ENCODE measurements at regions not wholly inside any gene's neighbourhood (a gene's known extent, or its start where the extent isn't known, plus 50 kb on each side); places are given as distances from the start of the nearest gene placed in this dataset.

- ATAC-seq (no peak), DNase-seq (ENCODE audit: low read depth, low spot score) (no peak)
- intact Hi-C loops (cut with micrococcal nuclease; ENCODE audit: unreplicated experiment) (no loop called here), in situ Hi-C loops (cut with HindIII; ENCODE audit: low pct_unique_long_range_greater_than_20kb, low sequenced_read_pairs) (no loop called here)
- H3K9me3 ChIP-seq (ENCODE audit: control insufficient read depth, insufficient read depth, low read depth, low read length), result no peaks in the 10 kb centered on the region
- H3K4me1 ChIP-seq (ENCODE audit: control insufficient read depth, insufficient read depth, low read length), result no peaks in the 10 kb centered on the region
- CTCF ChIA-PET, result no interaction called here
- no TSS peak for BruUV-seq (replicated peaks)
- no peak overlapping the region for H3K27ac ChIP-seq (ENCODE audit: low read length)
- POLR2A ChIA-PET, result no interaction called here
- no peak overlapping the region for H3K4me3 ChIP-seq (ENCODE audit: low read depth in 2 of 2, low read length in 2 of 2)
- H3K27me3 ChIP-seq (ENCODE audit: control insufficient read depth, insufficient read depth, low read length), result no peaks in the 10 kb centered on the region
- no peaks in the 10 kb centered on the region for H3K36me3 ChIP-seq (ENCODE audit: control insufficient read depth, insufficient read depth, low read length)
- no peak for TF ChIP-seq TCF7L2 (IDR thresholded peaks at IDR 0.05; ENCODE audit: low read depth, low read length)
- TF ChIP-seq SIN3A (IDR thresholded peaks at IDR 0.05; ENCODE audit: borderline replicate concordance, insufficient read depth, low read depth, low read length), result no peak
- no peak for TF ChIP-seq CTCF (IDR thresholded peaks at IDR 0.05)
- TF ChIP-seq POLR2AphosphoS5 (IDR thresholded peaks at IDR 0.05; ENCODE audit: low read depth, low read length), result no peak
- no peak for TF ChIP-seq REST (IDR thresholded peaks at IDR 0.05; ENCODE audit: insufficient read depth in 1 of 2, low read depth in 2 of 2, low read length in 1 of 2)
Observed at GRCh38 chr12:31226639-31227038, 99.3 kb downstream of the SINHCAF start.

GRCh38 chr12:31227401-31227981 lies 98.5 kb downstream of the SINHCAF start:
- H3K4me1 ChIP-seq (ENCODE audit: control insufficient read depth, insufficient read depth, low read length), result no peaks in the 10 kb centered on the region

More at GRCh38 chr12:31227401-31227981, 98.5 kb downstream of the SINHCAF start:
- DNase-seq (ENCODE audit: low read depth, low spot score) (no peak), ATAC-seq (no peak)
- no peak overlapping the region for H3K27ac ChIP-seq (ENCODE audit: low read length)
- POLR2A ChIA-PET, result no interaction called here
- no peaks in the 10 kb centered on the region for H3K27me3 ChIP-seq (ENCODE audit: control insufficient read depth, insufficient read depth, low read length)
- no TSS peak for BruUV-seq (replicated peaks)
- no peak for TF ChIP-seq SIN3A (IDR thresholded peaks at IDR 0.05; ENCODE audit: borderline replicate concordance, insufficient read depth, low read depth, low read length)
- in situ Hi-C loops (cut with HindIII; ENCODE audit: low pct_unique_long_range_greater_than_20kb, low sequenced_read_pairs), result no loop called here
- no peak overlapping the region for H3K4me3 ChIP-seq (ENCODE audit: low read depth in 2 of 2, low read length in 2 of 2)
- CTCF ChIA-PET, result no interaction called here
- no peaks in the 10 kb centered on the region for H3K9me3 ChIP-seq (ENCODE audit: control insufficient read depth, insufficient read depth, low read depth, low read length)
- intact Hi-C loops (cut with micrococcal nuclease; ENCODE audit: unreplicated experiment), result no loop called here
- H3K36me3 ChIP-seq (ENCODE audit: control insufficient read depth, insufficient read depth, low read length), result no peaks in the 10 kb centered on the region
